ENCODE measurements at regions not wholly inside any gene's neighbourhood (a gene's known extent, or its start where the extent isn't known, plus 50 kb on each side); places are given as distances from the start of the nearest gene placed in this dataset.

DNA sequence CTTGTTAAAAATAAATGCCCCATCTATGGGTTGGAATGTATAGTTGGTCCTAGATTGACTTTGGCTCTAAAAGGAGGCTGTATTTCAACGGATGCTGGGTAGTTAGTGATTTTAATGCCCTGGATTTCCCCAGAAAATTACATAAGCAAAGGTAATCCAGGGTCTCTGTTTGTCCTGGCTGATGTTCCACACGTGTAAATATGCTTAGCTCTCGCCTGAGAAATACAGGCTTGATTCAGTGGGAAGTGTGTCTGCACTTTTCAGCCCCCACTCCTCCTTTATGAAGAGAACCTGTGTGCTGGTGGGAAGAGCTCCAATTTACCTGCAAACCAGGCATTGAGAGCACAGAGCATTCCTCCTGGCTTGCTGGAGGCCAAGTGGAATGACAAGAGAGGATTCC is 294.6 kb upstream of the CLINT1 start:
- intact Hi-C loops (cut with micrococcal nuclease) = no loop called here
- Mint-ChIP-seq H3K4me3 (no peak overlapping the region), H3K36me3 (no peaks in the 10 kb centered on the region), H3K4me1 (no peaks in the 10 kb centered on the region), H3K27ac (no peak overlapping the region), H3K9me3 (peaks cover 0 to 2% (median 0%) of the 10 kb centered on the region in 7 donors), H3K27me3 (ENCODE audit: low read depth in 3 of 3) (peaks cover 0 to 7% (median 4%) of the 10 kb centered on the region in 3 donors)
- Histone ChIP-seq H3K9ac (ENCODE audit: insufficient read depth, low read length, poor library complexity, severe bottlenecking) (no peak overlapping the region), H3K4me3 (replicated peaks in 1 of 3; ENCODE audit: low read depth in 2 of 3, low read length in 3 of 3) (no peak overlapping the region), H3K4me2 (replicated peaks; ENCODE audit: extremely low read depth, low read length, poor library complexity, severe bottlenecking) (no peak overlapping the region), H4K20me1 (ENCODE audit: insufficient read depth, low read length) (no peaks in the 10 kb centered on the region), H3K79me2 (ENCODE audit: insufficient read depth, low read length) (no peaks in the 10 kb centered on the region), H3K36me3 (replicated peaks in 1 of 2; ENCODE audit: control insufficient read depth in 1 of 2, insufficient read depth in 2 of 2, low read length in 2 of 2) (no peaks in the 10 kb centered on the region), H3K4me1 (ENCODE audit: control insufficient read depth in 1 of 2, insufficient read depth in 2 of 2, low read length in 2 of 2) (no peaks in the 10 kb centered on the region), H3K27ac (ENCODE audit: low read depth in 1 of 2, low read length in 2 of 2) (no peak overlapping the region), H2AFZ (ENCODE audit: insufficient read depth, low read depth, low read length, poor library complexity, severe bottlenecking) (no peak overlapping the region), H3K27me3 (ENCODE audit: control insufficient read depth in 2 of 2, insufficient read depth in 2 of 2, low read length in 2 of 2) (no peaks in the 10 kb centered on the region), H3K9me3 (replicated peaks in 1 of 2; ENCODE audit: control insufficient read depth in 1 of 2, insufficient read depth in 1 of 2, low read length in 2 of 2) (no peaks in the 10 kb centered on the region)
- no peak for DNase-seq
- WGBS (ENCODE audit: insufficient coverage) = 75% methylated on average over 1 of the region's 3 CpGs
- TF ChIP-seq, protein P1, sequence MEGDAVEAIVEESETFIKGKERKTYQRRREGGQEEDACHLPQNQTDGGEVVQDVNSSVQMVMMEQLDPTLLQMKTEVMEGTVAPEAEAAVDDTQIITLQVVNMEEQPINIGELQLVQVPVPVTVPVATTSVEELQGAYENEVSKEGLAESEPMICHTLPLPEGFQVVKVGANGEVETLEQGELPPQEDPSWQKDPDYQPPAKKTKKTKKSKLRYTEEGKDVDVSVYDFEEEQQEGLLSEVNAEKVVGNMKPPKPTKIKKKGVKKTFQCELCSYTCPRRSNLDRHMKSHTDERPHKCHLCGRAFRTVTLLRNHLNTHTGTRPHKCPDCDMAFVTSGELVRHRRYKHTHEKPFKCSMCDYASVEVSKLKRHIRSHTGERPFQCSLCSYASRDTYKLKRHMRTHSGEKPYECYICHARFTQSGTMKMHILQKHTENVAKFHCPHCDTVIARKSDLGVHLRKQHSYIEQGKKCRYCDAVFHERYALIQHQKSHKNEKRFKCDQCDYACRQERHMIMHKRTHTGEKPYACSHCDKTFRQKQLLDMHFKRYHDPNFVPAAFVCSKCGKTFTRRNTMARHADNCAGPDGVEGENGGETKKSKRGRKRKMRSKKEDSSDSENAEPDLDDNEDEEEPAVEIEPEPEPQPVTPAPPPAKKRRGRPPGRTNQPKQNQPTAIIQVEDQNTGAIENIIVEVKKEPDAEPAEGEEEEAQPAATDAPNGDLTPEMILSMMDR (IDR thresholded peaks at IDR 0.05) = no peak

DNA sequence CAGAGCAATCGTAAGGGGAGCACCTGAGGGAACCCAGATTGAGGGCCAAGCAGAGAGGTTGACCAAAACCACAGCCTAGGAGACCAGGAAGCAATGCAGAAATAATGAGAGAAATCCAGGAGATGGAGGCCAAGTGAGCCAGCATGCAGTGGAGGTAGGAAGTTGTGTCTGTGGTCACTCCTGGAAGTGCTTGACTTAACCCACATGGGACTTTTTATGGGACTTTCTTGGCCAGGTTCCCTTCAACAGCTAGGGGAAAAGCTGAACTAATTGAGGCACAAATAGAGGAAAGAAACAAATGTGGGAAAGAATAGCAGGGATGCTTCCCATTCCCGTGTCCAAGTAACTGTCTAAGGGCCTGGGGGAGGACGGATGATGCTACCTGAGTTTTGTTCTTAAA is 293.2 kb upstream of the CLINT1 start:
- Histone ChIP-seq H3K36me3 (replicated peaks in 1 of 2; ENCODE audit: control insufficient read depth in 1 of 2, insufficient read depth in 2 of 2, low read length in 2 of 2) (no peaks in the 10 kb centered on the region), H4K20me1 (ENCODE audit: insufficient read depth, low read length) (no peaks in the 10 kb centered on the region), H3K27me3 (ENCODE audit: control insufficient read depth in 2 of 2, insufficient read depth in 2 of 2, low read length in 2 of 2) (no peaks in the 10 kb centered on the region), H3K79me2 (ENCODE audit: insufficient read depth, low read length) (no peaks in the 10 kb centered on the region), H2AFZ (ENCODE audit: insufficient read depth, low read depth, low read length, poor library complexity, severe bottlenecking) (no peak overlapping the region), H3K9me3 (replicated peaks in 1 of 2; ENCODE audit: control insufficient read depth in 1 of 2, insufficient read depth in 1 of 2, low read length in 2 of 2) (no peaks in the 10 kb centered on the region), H3K4me1 (ENCODE audit: control insufficient read depth in 1 of 2, insufficient read depth in 2 of 2, low read length in 2 of 2) (no peaks in the 10 kb centered on the region), H3K27ac (ENCODE audit: low read depth in 1 of 2, low read length in 2 of 2) (no peak overlapping the region), H3K9ac (ENCODE audit: insufficient read depth, low read length, poor library complexity, severe bottlenecking) (no peak overlapping the region), H3K4me3 (replicated peaks in 1 of 3; ENCODE audit: low read depth in 2 of 3, low read length in 3 of 3) (no peak overlapping the region), H3K4me2 (replicated peaks; ENCODE audit: extremely low read depth, low read length, poor library complexity, severe bottlenecking) (no peak overlapping the region)
- Mint-ChIP-seq H3K4me3 (no peak overlapping the region), H3K4me1 (no peaks in the 10 kb centered on the region), H3K36me3 (no peaks in the 10 kb centered on the region), H3K9me3 (peaks cover 0 to 2% (median 0%) of the 10 kb centered on the region in 7 donors), H3K27me3 (ENCODE audit: low read depth in 3 of 3) (peaks cover 0 to 7% (median 1%) of the 10 kb centered on the region in 3 donors), H3K27ac (no peak overlapping the region)
- intact Hi-C loops (cut with micrococcal nuclease) = no loop called here
- 95% methylated on average over 2 of the region's 3 CpGs for WGBS (ENCODE audit: insufficient coverage)
- no peak for DNase-seq
- TF ChIP-seq, protein P1 (IDR thresholded peaks at IDR 0.05) = no peak
